IMR-90 (cell line): ENCODE measurements at regions not wholly inside any gene's neighbourhood (a gene's known extent, or its start where the extent isn't known, plus 50 kb on each side); places are given as distances from the start of the nearest gene placed in this dataset.
A peak's percentile ranks its signal among the peaks of the same experiment; 100 is the strongest.

Experiments used
- ATAC-seq: fragments of 200-7000 bp; cut with Tn5 transposase; 2 replicates; pipeline ENCODE4 v1.9.1; 2020; ENCODE audit warnings: low read depth, mild to moderate bottlenecking, moderate library complexity
- BruUV-seq: library from RNA; stranded (reverse); fragments of 400-500 nt; replicated peaks from 2 replicates; lab custom pipeline; 2021; lab: Mats Ljungman, UMichigan
- CTCF ChIA-PET: fragments of 300-600 bp; formaldehyde crosslinking; extraction: SDS; loops from one replicate; lab custom pipeline; 2021; ENCODE audit warnings: antibody characterized with exemption; lab: Yijun Ruan, JAX
- POLR2A ChIA-PET: fragments of 300-600 bp; sonication (Branson Sonifier 250); formaldehyde crosslinking; loops from one replicate; lab custom pipeline; 2022; ENCODE audit warnings: antibody characterized with exemption; ENCODE audit not compliant: unreplicated experiment; lab: Charles Lee
- DNase-seq: peaks from one replicate; pipeline ENCODE4 v3.0.0; 2013
- H2AFZ ChIP-seq: replicated peaks from 2 replicates; pipeline ENCODE3; 2013; ENCODE audit warnings: low read length, mild to moderate bottlenecking; ENCODE audit not compliant: poor library complexity
- H2AK5ac ChIP-seq: 2 replicates; pipeline ENCODE4 v1.6.1; 2013; ENCODE audit warnings: low read depth, low read length, inconsistent platforms
- H2AK9ac ChIP-seq: replicated peaks from 2 replicates; pipeline ENCODE3; 2013; ENCODE audit warnings: mild to moderate bottlenecking, low read depth, low read length, moderate library complexity; ENCODE audit not compliant: poor library complexity
- H2BK120ac ChIP-seq: 2 replicates; pipeline ENCODE4 v1.6.1; 2013; ENCODE audit warnings: low read depth, low read length, inconsistent platforms
- H2BK15ac ChIP-seq: 3 replicates; pipeline ENCODE4 v1.6.1; 2013; ENCODE audit warnings: low read depth, low read length, inconsistent platforms
- H2BK20ac ChIP-seq: 2 replicates; pipeline ENCODE4 v1.6.1; 2013; ENCODE audit warnings: low read depth, mild to moderate bottlenecking, inconsistent platforms, low read length, moderate library complexity
- H2BK5ac ChIP-seq: 2 replicates; pipeline ENCODE4 v1.6.1; 2013; ENCODE audit warnings: mild to moderate bottlenecking, low read depth, low read length, inconsistent platforms; ENCODE audit not compliant: poor library complexity, severe bottlenecking
- H3K14ac ChIP-seq: replicated peaks from 2 replicates; pipeline ENCODE4 v1.6.1; 2013; ENCODE audit warnings: low read depth, low read length, inconsistent platforms
- H3K18ac ChIP-seq: 2 replicates; pipeline ENCODE4 v1.6.1; 2013; ENCODE audit warnings: low read depth, low read length, control low read depth
- H3K23ac ChIP-seq: 2 replicates; pipeline ENCODE4 v1.6.1; 2013; ENCODE audit warnings: low read depth, low read length, inconsistent platforms
- H3K27ac ChIP-seq: 2 replicates; pipeline ENCODE4 v1.5.1; 2013; ENCODE audit warnings: mild to moderate bottlenecking, control low read depth, low read length; ENCODE audit not compliant: insufficient read depth
- H3K27me3 ChIP-seq: 2 replicates; pipeline ENCODE4 v1.6.1; 2013; ENCODE audit warnings: low read length; ENCODE audit not compliant: control insufficient read depth, insufficient read depth
- H3K36me3 ChIP-seq: 2 replicates; pipeline ENCODE4 v1.6.1; 2013; ENCODE audit warnings: low read length, mixed read lengths; ENCODE audit not compliant: control insufficient read depth, insufficient read depth
- H3K4ac ChIP-seq: 2 replicates; pipeline ENCODE4 v1.6.1; 2013; ENCODE audit warnings: low read depth, low read length, inconsistent platforms
- H3K4me1 ChIP-seq: 2 replicates; pipeline ENCODE4 v1.6.1; 2013; ENCODE audit warnings: low read length, mixed read lengths; ENCODE audit not compliant: control insufficient read depth, insufficient read depth
- H3K4me2 ChIP-seq: 2 replicates; pipeline ENCODE4 v1.6.1; 2013; ENCODE audit warnings: low read depth, mild to moderate bottlenecking, control low read depth, low read length, moderate library complexity
- H3K4me3 ChIP-seq: 2 replicates; pipeline ENCODE4 v1.5.1; 2013; ENCODE audit warnings: low read depth, mild to moderate bottlenecking, control low read depth, low read length, moderate library complexity; ENCODE audit not compliant: insufficient read depth
- H3K56ac ChIP-seq: 2 replicates; pipeline ENCODE4 v1.6.1; 2013; ENCODE audit warnings: low read length, inconsistent platforms; ENCODE audit not compliant: insufficient read depth; ENCODE audit errors: extremely low read depth
- H3K79me1 ChIP-seq, 2 experiments: 2 replicates each; pipeline ENCODE4 v1.6.1; 2013; ENCODE audit warnings: low read length in 2 of 2, inconsistent platforms in 1 of 2, low read depth in 1 of 2
- H3K9ac ChIP-seq: 2 replicates; pipeline ENCODE4 v1.6.1; 2013; ENCODE audit warnings: low read depth, low read length, control low read depth
- H3K9me1 ChIP-seq: 2 replicates; pipeline ENCODE4 v1.6.1; 2013; ENCODE audit warnings: low read length, inconsistent platforms; ENCODE audit not compliant: insufficient read depth
- H3K9me3 ChIP-seq: 2 replicates; pipeline ENCODE4 v1.6.1; 2013; ENCODE audit warnings: low read length; ENCODE audit not compliant: control insufficient read depth, insufficient read depth
- H4K20me1 ChIP-seq: 2 replicates; pipeline ENCODE4 v1.6.1; 2013; ENCODE audit warnings: low read length, inconsistent platforms; ENCODE audit not compliant: insufficient read depth
- H4K5ac ChIP-seq: 2 replicates; pipeline ENCODE4 v1.6.1; 2013; ENCODE audit warnings: mild to moderate bottlenecking, low read depth, low read length, control low read depth
- H4K8ac ChIP-seq, 2 experiments: 2 replicates each; pipeline ENCODE4 v1.6.1; 2013; ENCODE audit warnings: low read depth in 2 of 2, low read length in 2 of 2, control low read depth in 1 of 2, inconsistent platforms in 1 of 2
- H4K91ac ChIP-seq: 2 replicates; pipeline ENCODE4 v1.6.1; 2013; ENCODE audit warnings: low read depth, low read length, inconsistent platforms; ENCODE audit not compliant: insufficient read depth
- BHLHE40 ChIP-seq: fragments of 150-350 bp; IDR thresholded peaks from 2 replicates; pipeline ENCODE4 v1.6.1; 2016; ENCODE audit warnings: mild to moderate bottlenecking, low read depth, low read length
- CEBPB ChIP-seq: IDR thresholded peaks from 2 replicates; pipeline ENCODE4 v1.6.1; 2012; ENCODE audit warnings: low read depth, low read length, improper control_type of control experiment
- CHD1 ChIP-seq: IDR thresholded peaks from 2 replicates; pipeline ENCODE4 v1.6.1; 2012; ENCODE audit warnings: low read depth, low read length, improper control_type of control experiment
- FOS ChIP-seq: fragments of 150-350 bp; IDR thresholded peaks from 2 replicates; pipeline ENCODE4 v1.6.1; 2016; ENCODE audit warnings: low read depth, low read length
- MAFK ChIP-seq: IDR thresholded peaks from 2 replicates; pipeline ENCODE4 v1.6.1; 2012; ENCODE audit warnings: low read depth, low read length, improper control_type of control experiment
- MAZ ChIP-seq: IDR thresholded peaks from 2 replicates; pipeline ENCODE4 v1.6.1; 2012; ENCODE audit warnings: low read depth, mild to moderate bottlenecking, low read length, improper control_type of control experiment, moderate library complexity, borderline replicate concordance
- MXI1 ChIP-seq: IDR thresholded peaks from 2 replicates; pipeline ENCODE4 v1.6.1; 2012; ENCODE audit warnings: low read depth, mild to moderate bottlenecking, low read length, moderate library complexity, borderline replicate concordance
- NFE2L2 ChIP-seq: fragments of 150-350 bp; IDR thresholded peaks from 2 replicates; pipeline ENCODE4 v1.6.1; 2016; ENCODE audit warnings: low read depth, mild to moderate bottlenecking, low read length
- POLR2A ChIP-seq: IDR thresholded peaks from 2 replicates; pipeline ENCODE4 v1.6.1; 2012; ENCODE audit warnings: mild to moderate bottlenecking, low read depth, low read length
- RAD21 ChIP-seq: IDR thresholded peaks from 2 replicates; pipeline ENCODE4 v1.6.1; 2012; ENCODE audit warnings: low read length, improper control_type of control experiment
- RCOR1 ChIP-seq: IDR thresholded peaks from 2 replicates; pipeline ENCODE4 v1.6.1; 2012; ENCODE audit warnings: mild to moderate bottlenecking, low read length, improper control_type of control experiment; ENCODE audit not compliant: insufficient replicate concordance
- RFX5 ChIP-seq: IDR thresholded peaks from 2 replicates; pipeline ENCODE4 v1.8.0; 2012; ENCODE audit warnings: low read depth, mild to moderate bottlenecking, low read length, moderate library complexity
- SMC3 ChIP-seq: fragments of 150-350 bp; IDR thresholded peaks from 2 replicates; pipeline ENCODE4 v1.6.1; 2016; ENCODE audit warnings: low read depth, mild to moderate bottlenecking, antibody characterized with exemption, low read length, moderate library complexity
- WGBS, 2 experiments: methylation state at CpG; one replicate each; pipeline versions ENCODE4 v1.1.5 to v1.1.7; 2013; ENCODE audit warnings: missing lambda C conversion rate in 2 of 2; ENCODE audit not compliant: insufficient read length in 1 of 2; ENCODE audit errors: extremely low coverage in 2 of 2; 5-methylcytosine and 5-hydroxymethylcytosine counted together
- dilution Hi-C: fragments of 300-500 bp; cut with HindIII; formaldehyde crosslinking; loops from one replicate; pipeline ENCODE4 v1.14.3; 2018; ENCODE audit warnings: low sequenced_read_pairs; ENCODE audit not compliant: unreplicated experiment
- in situ Hi-C: fragments of 300-500 bp; cut with MboI; formaldehyde crosslinking; loops from 3 replicates; pipeline ENCODE4 v1.14.3; 2019; ENCODE audit warnings: low sequenced_read_pairs, inconsistent platforms, mixed read lengths
- intact Hi-C: fragments of 100-400 bp; cut with micrococcal nuclease; formaldehyde crosslinking; loops from 2 replicates; pipeline ENCODE4 v1.10.0; 2022
- TF ChIP-seq, protein P1 (sequence below): fragments of 150-350 bp; IDR thresholded peaks from 2 replicates; pipeline ENCODE4 v1.6.1; 2016; ENCODE audit warnings: low read depth, mild to moderate bottlenecking, low read length, moderate library complexity, borderline replicate concordance
- TF ChIP-seq, protein P2 (sequence below): fragments of 150-350 bp; IDR thresholded peaks from 2 replicates; pipeline ENCODE4 v1.6.1; 2017; ENCODE audit warnings: mild to moderate bottlenecking, antibody characterized with exemption, low read length, low read depth
- TF ChIP-seq, protein P3 (sequence below): conservative IDR thresholded peaks from 2 replicates; pipeline ENCODE4 v1.5.1; 2012; ENCODE audit warnings: mild to moderate bottlenecking, low read depth, low read length, improper control_type of control experiment

DNA sequence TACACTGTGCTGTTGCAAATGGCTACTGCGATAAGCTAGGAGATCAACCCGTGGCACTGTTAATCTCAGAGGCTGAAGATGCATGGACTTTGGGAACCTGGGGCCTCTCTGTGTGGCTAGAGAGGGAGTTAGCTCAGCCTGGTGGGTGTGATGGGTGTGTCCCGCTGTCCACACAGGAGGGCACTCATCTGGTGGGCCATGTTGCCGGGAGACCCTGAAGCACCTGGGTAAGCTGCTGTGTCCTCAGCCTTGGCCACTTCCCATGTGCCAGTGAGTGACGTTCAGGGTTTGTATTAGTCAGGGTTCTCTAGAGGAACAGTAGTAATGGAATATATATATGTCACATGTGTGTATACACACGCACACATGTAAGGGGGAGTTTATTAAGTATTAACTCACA, 132.7 kb downstream of the ERMARD start:
- ATAC-seq (no peak), DNase-seq (no peak)
- dilution Hi-C loops: no loop called here
- TF ChIP-seq FOS (no peak), NFE2L2 (no peak), POLR2A (no peak), SMC3 (no peak), BHLHE40 (no peak), MAZ (no peak), RAD21 (no peak), MAFK (no peak), RFX5 (no peak), CEBPB (no peak), MXI1 (no peak), CHD1 (no peak), RCOR1 (no peak)
- TF ChIP-seq, protein P1, sequence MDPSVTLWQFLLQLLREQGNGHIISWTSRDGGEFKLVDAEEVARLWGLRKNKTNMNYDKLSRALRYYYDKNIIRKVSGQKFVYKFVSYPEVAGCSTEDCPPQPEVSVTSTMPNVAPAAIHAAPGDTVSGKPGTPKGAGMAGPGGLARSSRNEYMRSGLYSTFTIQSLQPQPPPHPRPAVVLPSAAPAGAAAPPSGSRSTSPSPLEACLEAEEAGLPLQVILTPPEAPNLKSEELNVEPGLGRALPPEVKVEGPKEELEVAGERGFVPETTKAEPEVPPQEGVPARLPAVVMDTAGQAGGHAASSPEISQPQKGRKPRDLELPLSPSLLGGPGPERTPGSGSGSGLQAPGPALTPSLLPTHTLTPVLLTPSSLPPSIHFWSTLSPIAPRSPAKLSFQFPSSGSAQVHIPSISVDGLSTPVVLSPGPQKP: no peak
- TF ChIP-seq, protein P2, sequence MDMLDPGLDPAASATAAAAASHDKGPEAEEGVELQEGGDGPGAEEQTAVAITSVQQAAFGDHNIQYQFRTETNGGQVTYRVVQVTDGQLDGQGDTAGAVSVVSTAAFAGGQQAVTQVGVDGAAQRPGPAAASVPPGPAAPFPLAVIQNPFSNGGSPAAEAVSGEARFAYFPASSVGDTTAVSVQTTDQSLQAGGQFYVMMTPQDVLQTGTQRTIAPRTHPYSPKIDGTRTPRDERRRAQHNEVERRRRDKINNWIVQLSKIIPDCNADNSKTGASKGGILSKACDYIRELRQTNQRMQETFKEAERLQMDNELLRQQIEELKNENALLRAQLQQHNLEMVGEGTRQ: no peak
- TF ChIP-seq, protein P3, sequence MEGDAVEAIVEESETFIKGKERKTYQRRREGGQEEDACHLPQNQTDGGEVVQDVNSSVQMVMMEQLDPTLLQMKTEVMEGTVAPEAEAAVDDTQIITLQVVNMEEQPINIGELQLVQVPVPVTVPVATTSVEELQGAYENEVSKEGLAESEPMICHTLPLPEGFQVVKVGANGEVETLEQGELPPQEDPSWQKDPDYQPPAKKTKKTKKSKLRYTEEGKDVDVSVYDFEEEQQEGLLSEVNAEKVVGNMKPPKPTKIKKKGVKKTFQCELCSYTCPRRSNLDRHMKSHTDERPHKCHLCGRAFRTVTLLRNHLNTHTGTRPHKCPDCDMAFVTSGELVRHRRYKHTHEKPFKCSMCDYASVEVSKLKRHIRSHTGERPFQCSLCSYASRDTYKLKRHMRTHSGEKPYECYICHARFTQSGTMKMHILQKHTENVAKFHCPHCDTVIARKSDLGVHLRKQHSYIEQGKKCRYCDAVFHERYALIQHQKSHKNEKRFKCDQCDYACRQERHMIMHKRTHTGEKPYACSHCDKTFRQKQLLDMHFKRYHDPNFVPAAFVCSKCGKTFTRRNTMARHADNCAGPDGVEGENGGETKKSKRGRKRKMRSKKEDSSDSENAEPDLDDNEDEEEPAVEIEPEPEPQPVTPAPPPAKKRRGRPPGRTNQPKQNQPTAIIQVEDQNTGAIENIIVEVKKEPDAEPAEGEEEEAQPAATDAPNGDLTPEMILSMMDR: no peak
- Histone ChIP-seq H2AFZ (no peak overlapping the region), H4K5ac (no peak overlapping the region), H4K91ac (no peak overlapping the region), H3K36me3 (no peaks in the 10 kb centered on the region), H2BK20ac (no peak overlapping the region), H2BK15ac (no peak overlapping the region), H4K20me1 (no peaks in the 10 kb centered on the region), H3K79me1 (no peaks in the 10 kb centered on the region), H3K27ac (no peak overlapping the region), H3K9ac (no peak overlapping the region), H3K18ac (no peak overlapping the region), H2AK5ac (no peak overlapping the region), H3K27me3 (no peaks in the 10 kb centered on the region), H3K9me3 (peaks cover 36% of the 10 kb centered on the region), H3K14ac (no peak overlapping the region), H2BK120ac (no peak overlapping the region), H3K23ac (no peak overlapping the region), H4K8ac (no peak overlapping the region), H2BK5ac (no peak overlapping the region), H2AK9ac (peak overlapping the region; percentile 36), H3K4ac (no peak overlapping the region), H3K9me1 (no peaks in the 10 kb centered on the region), H3K4me2 (no peak overlapping the region), H3K56ac (no peak overlapping the region), H3K4me3 (no peak overlapping the region), H3K4me1 (no peaks in the 10 kb centered on the region)
- WGBS, 2 experiments: 50% methylated on average over 1 of the region's 6 CpGs; no CpG with 5 or more reads in 1 of the 2 experiments
- POLR2A ChIA-PET: no interaction called here
- CTCF ChIA-PET: no interaction called here
- intact Hi-C loops: no loop called here
- no TSS peak for BruUV-seq
- in situ Hi-C loops: no loop called here
